ENCODE measurements at regions not wholly inside any gene's neighbourhood (a gene's known extent, or its start where the extent isn't known, plus 50 kb on each side); places are given as distances from the start of the nearest gene placed in this dataset.

DNA sequence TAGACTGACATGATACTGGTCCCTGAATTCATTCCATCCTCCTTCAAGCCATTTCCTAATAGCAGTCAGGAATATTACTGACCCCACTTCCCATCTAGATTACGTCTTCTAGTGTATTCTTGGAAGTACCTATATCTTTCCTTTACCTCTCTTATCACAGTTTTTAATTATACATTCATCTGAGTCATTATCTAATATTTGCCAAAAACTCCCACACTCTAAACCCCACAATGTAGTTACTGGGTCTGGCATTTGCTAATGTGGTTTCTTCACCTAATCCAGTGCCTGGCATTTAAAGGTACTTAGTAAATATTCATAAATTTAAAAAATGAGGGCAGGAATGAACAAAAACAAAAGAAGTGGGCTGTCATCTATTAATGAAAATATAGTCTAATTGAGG is 441.8 kb upstream of the SETBP1 start:
- DNase-seq: no peak
- H3K36me3 Mint-ChIP-seq (ENCODE audit: low read depth): no peaks in the 10 kb centered on the region
- H3K9me3 ChIP-seq (ENCODE audit: control insufficient read depth, low read length, poor library complexity, severe bottlenecking): no peaks in the 10 kb centered on the region
- H3K27me3 Mint-ChIP-seq: no peaks in the 10 kb centered on the region
- H3K27ac Mint-ChIP-seq: no peak overlapping the region
- H3K4me1 Mint-ChIP-seq: no peaks in the 10 kb centered on the region
- H3K4me3 Mint-ChIP-seq: no peak overlapping the region
- no peak for ATAC-seq

- H3K9me3 ChIP-seq (ENCODE audit: control insufficient read depth, low read length, poor library complexity, severe bottlenecking): no peaks in the 10 kb centered on the region
- Mint-ChIP-seq H3K4me1 (no peaks in the 10 kb centered on the region), H3K36me3 (ENCODE audit: low read depth) (no peaks in the 10 kb centered on the region), H3K27me3 (no peaks in the 10 kb centered on the region), H3K27ac (no peak overlapping the region), H3K4me3 (no peak overlapping the region)
- DNase-seq (no peak), ATAC-seq (no peak)
Observed at GRCh38 chr18:44241020-44241419, 439.7 kb upstream of the SETBP1 start.

- ATAC-seq (no peak), DNase-seq (no peak)
- Mint-ChIP-seq H3K27ac (no peak overlapping the region), H3K36me3 (ENCODE audit: low read depth) (no peaks in the 10 kb centered on the region), H3K4me1 (no peaks in the 10 kb centered on the region), H3K27me3 (no peaks in the 10 kb centered on the region), H3K4me3 (no peak overlapping the region)
- no peaks in the 10 kb centered on the region for H3K9me3 ChIP-seq (ENCODE audit: control insufficient read depth, low read length, poor library complexity, severe bottlenecking)
Observed at GRCh38 chr18:44245019-44245418, 435.7 kb upstream of the SETBP1 start.

GRCh38 chr18:44246001-44246400 is 434.7 kb upstream of the SETBP1 start:
- no peak overlapping the region for H3K4me3 Mint-ChIP-seq
- H3K27ac Mint-ChIP-seq: no peak overlapping the region
- DNase-seq: no peak
- ATAC-seq: no peak
- H3K9me3 ChIP-seq (ENCODE audit: control insufficient read depth, low read length, poor library complexity, severe bottlenecking): no peaks in the 10 kb centered on the region
- no peaks in the 10 kb centered on the region for H3K36me3 Mint-ChIP-seq (ENCODE audit: low read depth)
- no peaks in the 10 kb centered on the region for H3K4me1 Mint-ChIP-seq
- H3K27me3 Mint-ChIP-seq: no peaks in the 10 kb centered on the region

GRCh38 chr18:44258086-44258485 is 422.6 kb upstream of the SETBP1 start:
- Mint-ChIP-seq H3K27ac (no peak overlapping the region), H3K4me1 (no peaks in the 10 kb centered on the region), H3K27me3 (no peaks in the 10 kb centered on the region), H3K4me3 (no peak overlapping the region), H3K36me3 (ENCODE audit: low read depth) (no peaks in the 10 kb centered on the region)
- ATAC-seq: no peak
- DNase-seq: no peak
- H3K9me3 ChIP-seq (ENCODE audit: control insufficient read depth, low read length, poor library complexity, severe bottlenecking): no peaks in the 10 kb centered on the region

DNA sequence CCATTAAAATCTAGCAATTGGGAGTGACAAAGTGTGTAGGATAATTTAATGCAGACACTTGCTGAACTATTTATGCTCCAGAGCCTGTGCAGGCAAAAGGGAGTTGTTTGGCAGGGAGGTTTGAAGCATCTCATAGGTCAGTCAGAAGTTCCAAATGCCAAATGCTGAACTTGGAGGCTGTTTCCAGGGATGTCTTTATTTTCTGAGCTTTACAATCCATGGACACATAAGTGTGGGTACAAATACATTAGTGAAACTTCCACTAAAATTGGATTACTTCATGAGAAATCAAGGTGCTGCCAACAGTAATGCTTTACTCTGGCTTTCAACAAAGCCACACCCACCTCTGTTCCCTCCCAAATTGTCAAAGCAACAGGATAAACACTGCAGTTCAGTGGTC is 422.1 kb upstream of the SETBP1 start:
- ATAC-seq: no peak
- no peaks in the 10 kb centered on the region for H3K4me1 Mint-ChIP-seq
- H3K9me3 ChIP-seq (ENCODE audit: control insufficient read depth, low read length, poor library complexity, severe bottlenecking): no peaks in the 10 kb centered on the region
- no peak overlapping the region for H3K27ac Mint-ChIP-seq
- H3K4me3 Mint-ChIP-seq: no peak overlapping the region
- DNase-seq: no peak
- no peaks in the 10 kb centered on the region for H3K36me3 Mint-ChIP-seq (ENCODE audit: low read depth)
- no peaks in the 10 kb centered on the region for H3K27me3 Mint-ChIP-seq

DNA sequence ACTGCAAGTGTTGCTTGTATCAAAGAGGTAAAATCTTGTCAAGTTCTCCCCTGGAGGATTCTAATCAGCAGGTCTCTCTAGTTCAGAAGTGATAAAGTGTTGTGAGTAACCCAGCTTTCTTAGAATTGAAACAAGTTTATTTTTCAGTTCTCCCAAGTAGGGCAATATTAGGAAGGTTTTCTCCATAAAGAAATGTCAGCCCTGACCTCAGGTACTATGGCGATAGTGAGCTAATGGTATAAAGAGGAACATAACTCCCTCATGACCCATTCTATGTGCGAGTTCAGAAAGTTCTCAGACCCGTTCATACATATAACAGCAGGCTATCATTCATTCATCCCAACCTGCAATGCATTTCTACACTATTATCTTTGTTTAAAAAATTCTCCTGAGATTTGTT is 421.1 kb upstream of the SETBP1 start:
- DNase-seq: no peak
- ATAC-seq: no peak
- Mint-ChIP-seq H3K4me3 (no peak overlapping the region), H3K4me1 (no peaks in the 10 kb centered on the region), H3K27ac (no peak overlapping the region), H3K27me3 (no peaks in the 10 kb centered on the region), H3K36me3 (ENCODE audit: low read depth) (no peaks in the 10 kb centered on the region)
- H3K9me3 ChIP-seq (ENCODE audit: control insufficient read depth, low read length, poor library complexity, severe bottlenecking): no peaks in the 10 kb centered on the region

DNA sequence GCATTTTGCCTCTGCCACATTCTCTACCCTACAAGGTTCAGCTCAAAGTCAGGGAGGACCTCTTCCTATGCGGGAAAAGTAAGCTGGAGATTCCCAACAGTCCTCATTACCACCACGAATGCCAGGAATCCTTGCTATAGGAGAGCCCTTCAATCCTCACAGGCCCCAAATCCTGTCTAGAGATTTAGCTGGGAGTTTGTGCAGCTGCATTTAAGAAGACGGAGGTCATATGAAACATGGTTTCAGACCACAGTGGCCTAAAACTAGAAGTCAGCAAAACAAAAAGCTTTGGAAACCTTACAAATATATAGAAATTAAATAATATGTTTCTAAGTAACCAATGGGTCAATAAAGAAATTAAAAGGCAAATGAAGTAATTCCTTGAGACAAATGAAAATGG is 415.3 kb upstream of the SETBP1 start:
- H3K9me3 ChIP-seq (ENCODE audit: control insufficient read depth, low read length, poor library complexity, severe bottlenecking): no peaks in the 10 kb centered on the region
- no peak overlapping the region for H3K4me3 Mint-ChIP-seq
- no peak overlapping the region for H3K27ac Mint-ChIP-seq
- H3K4me1 Mint-ChIP-seq: no peaks in the 10 kb centered on the region
- DNase-seq (no peak), ATAC-seq (no peak)
- H3K27me3 Mint-ChIP-seq: no peaks in the 10 kb centered on the region
- H3K36me3 Mint-ChIP-seq (ENCODE audit: low read depth): no peaks in the 10 kb centered on the region

- no peak for ATAC-seq
- no peak overlapping the region for H3K4me3 Mint-ChIP-seq
- H3K9me3 ChIP-seq (ENCODE audit: control insufficient read depth, low read length, poor library complexity, severe bottlenecking): no peaks in the 10 kb centered on the region
- no peaks in the 10 kb centered on the region for H3K4me1 Mint-ChIP-seq
- no peak for DNase-seq
- H3K36me3 Mint-ChIP-seq (ENCODE audit: low read depth): no peaks in the 10 kb centered on the region
- no peaks in the 10 kb centered on the region for H3K27me3 Mint-ChIP-seq
- H3K27ac Mint-ChIP-seq: no peak overlapping the region
Observed at GRCh38 chr18:44273298-44273697, 407.4 kb upstream of the SETBP1 start.

DNA sequence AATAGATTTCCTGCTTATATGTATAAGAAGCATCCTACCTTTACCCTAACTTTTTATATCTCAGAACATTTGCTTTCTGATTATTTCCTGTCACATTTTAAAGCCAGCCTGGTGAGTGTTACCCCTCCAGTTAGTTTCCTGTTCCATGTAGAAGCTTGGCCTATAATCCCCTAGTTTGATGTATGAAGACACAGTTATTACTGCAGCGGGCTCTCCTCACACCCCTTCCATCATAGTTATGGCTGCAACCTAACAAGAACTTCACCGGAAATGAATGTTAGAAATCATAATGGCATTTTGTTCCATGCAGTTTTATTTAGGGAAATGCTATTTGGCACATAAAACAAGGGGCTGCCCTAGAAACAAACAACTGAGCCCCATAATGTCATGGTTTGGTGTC is 400.2 kb upstream of the SETBP1 start:
- H3K36me3 Mint-ChIP-seq (ENCODE audit: low read depth): no peaks in the 10 kb centered on the region
- H3K27ac Mint-ChIP-seq: no peak overlapping the region
- no peak overlapping the region for H3K4me3 Mint-ChIP-seq
- H3K27me3 Mint-ChIP-seq: no peaks in the 10 kb centered on the region
- H3K4me1 Mint-ChIP-seq: no peaks in the 10 kb centered on the region
- ATAC-seq (no peak), DNase-seq (no peak)
- no peaks in the 10 kb centered on the region for H3K9me3 ChIP-seq (ENCODE audit: control insufficient read depth, low read length, poor library complexity, severe bottlenecking)

- no peaks in the 10 kb centered on the region for H3K27me3 Mint-ChIP-seq
- H3K4me3 Mint-ChIP-seq: no peak overlapping the region
- H3K27ac Mint-ChIP-seq: no peak overlapping the region
- no peak for ATAC-seq
- H3K4me1 Mint-ChIP-seq: no peaks in the 10 kb centered on the region
- no peak for DNase-seq
- H3K9me3 ChIP-seq (ENCODE audit: control insufficient read depth, low read length, poor library complexity, severe bottlenecking): no peaks in the 10 kb centered on the region
- H3K36me3 Mint-ChIP-seq (ENCODE audit: low read depth): no peaks in the 10 kb centered on the region
Observed at GRCh38 chr18:44286049-44286448, 394.6 kb upstream of the SETBP1 start.

- no peaks in the 10 kb centered on the region for H3K36me3 Mint-ChIP-seq (ENCODE audit: low read depth)
- DNase-seq: no peak
- H3K4me3 Mint-ChIP-seq: no peak overlapping the region
- H3K4me1 Mint-ChIP-seq: no peaks in the 10 kb centered on the region
- H3K9me3 ChIP-seq (ENCODE audit: control insufficient read depth, low read length, poor library complexity, severe bottlenecking): no peaks in the 10 kb centered on the region
- ATAC-seq: no peak
- H3K27me3 Mint-ChIP-seq: no peaks in the 10 kb centered on the region
- no peak overlapping the region for H3K27ac Mint-ChIP-seq
Observed at GRCh38 chr18:44290366-44290977, 390.2 kb upstream of the SETBP1 start.

GRCh38 chr18:44298566-44298965 is 382.1 kb upstream of the SETBP1 start:
- Mint-ChIP-seq H3K36me3 (ENCODE audit: low read depth) (no peaks in the 10 kb centered on the region), H3K27me3 (no peaks in the 10 kb centered on the region), H3K27ac (no peak overlapping the region)

DNA sequence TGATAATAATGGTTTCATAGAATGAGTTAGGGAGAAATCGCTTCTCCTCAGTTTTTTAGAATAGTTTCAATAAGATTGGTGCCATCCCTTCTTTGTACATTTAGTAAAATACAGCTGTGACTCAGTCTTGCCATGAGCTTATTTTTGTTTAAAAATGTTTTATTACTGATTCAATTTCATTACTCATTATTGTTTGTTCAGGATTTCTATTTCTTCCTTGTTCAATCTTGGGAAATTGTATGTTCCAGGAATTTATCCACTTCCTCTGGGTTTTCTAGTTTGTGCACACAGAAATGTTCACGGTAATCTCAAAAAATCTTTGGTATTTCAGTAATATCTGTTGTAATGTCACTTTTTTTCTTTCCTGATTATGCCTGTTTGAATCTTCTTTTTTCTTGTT is 371.5 kb upstream of the SETBP1 start:
- DNase-seq: no peak
- Mint-ChIP-seq H3K4me3 (no peak overlapping the region), H3K27ac (no peak overlapping the region), H3K27me3 (no peaks in the 10 kb centered on the region), H3K36me3 (ENCODE audit: low read depth) (no peaks in the 10 kb centered on the region), H3K4me1 (no peaks in the 10 kb centered on the region)
- H3K9me3 ChIP-seq (ENCODE audit: control insufficient read depth, low read length, poor library complexity, severe bottlenecking): no peaks in the 10 kb centered on the region
- ATAC-seq: no peak

More at GRCh38 chr18:44298566-44298965, 382.1 kb upstream of the SETBP1 start:
- no peaks in the 10 kb centered on the region for H3K9me3 ChIP-seq (ENCODE audit: control insufficient read depth, low read length, poor library complexity, severe bottlenecking)
- ATAC-seq: no peak
- no peak for DNase-seq
- H3K4me1 Mint-ChIP-seq: no peaks in the 10 kb centered on the region
- H3K4me3 Mint-ChIP-seq: no peak overlapping the region

Measured in T-helper 17 cell (primary cell).